Neural progenitor cell (in vitro differentiated cells): ENCODE measurements at regions not wholly inside any gene's neighbourhood (a gene's known extent, or its start where the extent isn't known, plus 50 kb on each side); places are given as distances from the start of the nearest gene placed in this dataset.

Experiments used
- DNase-seq: peaks from one replicate; pipeline ENCODE4 v3.0.0-alpha.2; 2016; ENCODE audit warnings: low spot score
- H2AFZ ChIP-seq: fragments of 200-600 bp; sonication (generic); replicated peaks from 2 replicates; pipeline ENCODE4 v1.6.1; 2016; ENCODE audit warnings: antibody characterized with exemption
- H3F3A ChIP-seq: fragments of 200-600 bp; sonication (generic); 2 replicates; pipeline ENCODE4 v1.6.1; 2016; ENCODE audit warnings: antibody characterized with exemption, low read depth
- H3K27ac ChIP-seq: fragments of 200-600 bp; sonication (generic); 2 replicates; pipeline ENCODE4 v1.5.1; 2016; ENCODE audit warnings: mild to moderate bottlenecking
- H3K27me3 ChIP-seq: fragments of 200-600 bp; sonication (generic); 2 replicates; pipeline ENCODE4 v1.6.1; 2016; ENCODE audit warnings: mild to moderate bottlenecking, moderate library complexity
- H3K36me3 ChIP-seq: fragments of 200-600 bp; sonication (generic); 2 replicates; pipeline ENCODE4 v1.5.1; 2016
- H3K4me1 ChIP-seq: fragments of 200-600 bp; sonication (generic); 2 replicates; pipeline ENCODE4 v1.6.1; 2016; ENCODE audit warnings: mixed run types
- H3K4me2 ChIP-seq: fragments of 200-600 bp; sonication (generic); 2 replicates; pipeline ENCODE4 v1.6.1; 2016
- H3K4me3 ChIP-seq: fragments of 200-600 bp; sonication (generic); 2 replicates; pipeline ENCODE4 v1.5.1; 2016
- H3K79me2 ChIP-seq: fragments of 200-600 bp; sonication (generic); 2 replicates; pipeline ENCODE4 v1.6.1; 2016; ENCODE audit warnings: low read depth
- H3K9ac ChIP-seq: fragments of 200-600 bp; sonication (generic); 2 replicates; pipeline ENCODE4 v1.6.1; 2016
- H3K9me3 ChIP-seq: fragments of 200-600 bp; sonication (generic); 2 replicates; pipeline ENCODE4 v1.5.1; 2016; ENCODE audit warnings: low read depth
- H4K20me1 ChIP-seq: fragments of 200-600 bp; sonication (generic); 2 replicates; pipeline ENCODE4 v1.6.1; 2016; ENCODE audit warnings: low read depth
- H3K27ac Mint-ChIP-seq: 3 replicates; pipeline ENCODE4 v1.8.0; 2021; ENCODE audit warnings: mixed read lengths
- H3K27me3 Mint-ChIP-seq: 2 replicates; pipeline ENCODE4 v1.8.0; 2022; ENCODE audit warnings: low read depth, mild to moderate bottlenecking, inconsistent platforms, moderate library complexity, mixed read lengths; ENCODE audit not compliant: insufficient read depth
- H3K36me3 Mint-ChIP-seq: 3 replicates; pipeline ENCODE4 v1.8.0; 2021; ENCODE audit warnings: mixed read lengths
- H3K4me1 Mint-ChIP-seq: 3 replicates; pipeline ENCODE4 v1.8.0; 2021; ENCODE audit warnings: mixed read lengths
- H3K4me3 Mint-ChIP-seq: 3 replicates; pipeline ENCODE4 v1.8.0; 2021; ENCODE audit warnings: mild to moderate bottlenecking, moderate library complexity, mixed read lengths
- H3K9me3 Mint-ChIP-seq: 3 replicates; pipeline ENCODE4 v1.8.0; 2020; ENCODE audit warnings: mixed read lengths
- CTCF ChIP-seq: fragments of 200-600 bp; sonication (generic); IDR thresholded peaks from 2 replicates; pipeline ENCODE4 v1.5.1; 2017; ENCODE audit warnings: antibody characterized with exemption, mild to moderate bottlenecking
- EZH2 ChIP-seq: fragments of 200-600 bp; sonication (generic); IDR thresholded peaks from 2 replicates; pipeline ENCODE4 v1.6.1; 2017; ENCODE audit warnings: antibody characterized with exemption, mild to moderate bottlenecking, moderate library complexity
- EZH2phosphoT487 ChIP-seq: fragments of 200-600 bp; sonication (generic); IDR thresholded peaks from 2 replicates; pipeline ENCODE4 v1.6.1; 2017; ENCODE audit warnings: antibody characterized with exemption

- no peak overlapping the region for H3K4me3 ChIP-seq
- no peaks in the 10 kb centered on the region for H3K27me3 ChIP-seq
- no peak overlapping the region for H3K9ac ChIP-seq
- H3K27me3 Mint-ChIP-seq: peaks cover 4% of the 10 kb centered on the region
- peaks cover 5% of the 10 kb centered on the region for H3K9me3 Mint-ChIP-seq
- no peaks in the 10 kb centered on the region for H4K20me1 ChIP-seq
- H3K4me2 ChIP-seq: peak overlapping the region; percentile 81
- no peaks in the 10 kb centered on the region for H3K36me3 Mint-ChIP-seq
- H3K4me1 ChIP-seq: peaks cover 80% of the 10 kb centered on the region
- TF ChIP-seq EZH2phosphoT487 (no peak), CTCF (no peak), EZH2 (no peak)
- peak overlapping the region; percentile 31 for H3K4me3 Mint-ChIP-seq
- H3K36me3 ChIP-seq: no peaks in the 10 kb centered on the region
- peaks cover 70% of the 10 kb centered on the region for H3F3A ChIP-seq
- H3K79me2 ChIP-seq: peaks cover 62% of the 10 kb centered on the region
- peak overlapping the region; percentile 99 for H3K27ac Mint-ChIP-seq
- H3K9me3 ChIP-seq: no peaks in the 10 kb centered on the region
- H3K27ac ChIP-seq: peak overlapping the region; percentile 88
- peaks cover 75% of the 10 kb centered on the region for H3K4me1 Mint-ChIP-seq
- peak; percentile 24 for DNase-seq
- H2AFZ ChIP-seq: no peak overlapping the region
These were observed 162.0 kb downstream of the TM9SF2 start for GRCh38 chr13:99663185-99663825.

- peak overlapping the region; percentile 99 for H3K27ac Mint-ChIP-seq
- peaks cover 75% of the 10 kb centered on the region for H3K4me1 Mint-ChIP-seq
- H3K4me3 Mint-ChIP-seq: peak overlapping the region; percentile 72
These were observed 161.4 kb downstream of the TM9SF2 start for GRCh38 chr13:99662678-99663077.

GRCh38 chr13:99661791-99662190, 160.5 kb downstream of the TM9SF2 start:
- Histone ChIP-seq H3F3A (peaks cover 83% of the 10 kb centered on the region), H3K9me3 (no peaks in the 10 kb centered on the region), H3K27me3 (no peaks in the 10 kb centered on the region), H2AFZ (no peak overlapping the region), H3K4me2 (peak overlapping the region; percentile 81), H3K36me3 (no peaks in the 10 kb centered on the region), H3K27ac (peak overlapping the region; percentile 91), H3K4me3 (peak overlapping the region; percentile 29), H3K9ac (no peak overlapping the region), H3K79me2 (peaks cover 75% of the 10 kb centered on the region), H4K20me1 (no peaks in the 10 kb centered on the region), H3K4me1 (peaks cover 96% of the 10 kb centered on the region)
- DNase-seq: peak; percentile 93
- peak overlapping the region; percentile 95 for H3K27ac Mint-ChIP-seq
- H3K36me3 Mint-ChIP-seq: no peaks in the 10 kb centered on the region
- H3K4me1 Mint-ChIP-seq: peaks cover 81% of the 10 kb centered on the region
- no peaks in the 10 kb centered on the region for H3K9me3 Mint-ChIP-seq
- TF ChIP-seq EZH2phosphoT487 (no peak), CTCF (no peak), EZH2 (no peak)
- peak overlapping the region; percentile 77 for H3K4me3 Mint-ChIP-seq
- H3K27me3 Mint-ChIP-seq: peaks cover 4% of the 10 kb centered on the region

More at GRCh38 chr13:99662678-99663077, 161.4 kb downstream of the TM9SF2 start:
- Histone ChIP-seq H3K79me2 (peaks cover 67% of the 10 kb centered on the region), H3K4me1 (peaks cover 87% of the 10 kb centered on the region), H3F3A (peaks cover 76% of the 10 kb centered on the region), H2AFZ (no peak overlapping the region), H3K9me3 (no peaks in the 10 kb centered on the region), H3K4me2 (peak overlapping the region; percentile 81), H3K4me3 (peak overlapping the region; percentile 29), H3K9ac (no peak overlapping the region), H3K36me3 (no peaks in the 10 kb centered on the region), H3K27me3 (no peaks in the 10 kb centered on the region), H3K27ac (peak overlapping the region; percentile 88), H4K20me1 (no peaks in the 10 kb centered on the region)
- TF ChIP-seq EZH2 (no peak), EZH2phosphoT487 (no peak), CTCF (no peak)
- Mint-ChIP-seq H3K36me3 (no peaks in the 10 kb centered on the region), H3K27me3 (peaks cover 4% of the 10 kb centered on the region), H3K9me3 (peaks cover 3% of the 10 kb centered on the region)
- no peak for DNase-seq
